Dedifferentiated amniotic fluid mesenchymal stem cell (primary cell): ENCODE measurements at regions not wholly inside any gene's neighbourhood (a gene's known extent, or its start where the extent isn't known, plus 50 kb on each side); places are given as distances from the start of the nearest gene placed in this dataset.

Source experiments
- DNase-seq: peaks from one replicate; pipeline ENCODE4 v3.0.0-alpha.2; 2016; ENCODE audit errors: extremely low spot score

GRCh38 chr1:14189381-14189780, 409.1 kb upstream of the KAZN start:
- no peak for DNase-seq

GRCh38 chr1:14190508-14190907, 408.0 kb upstream of the KAZN start:
- no peak for DNase-seq

- DNase-seq = no peak
Observed at GRCh38 chr1:14194511-14194910, 404.0 kb upstream of the KAZN start.

- no peak for DNase-seq
Observed at GRCh38 chr1:14205066-14205465, 393.4 kb upstream of the KAZN start.

GRCh38 chr1:14215151-14215550, 383.3 kb upstream of the KAZN start:
- DNase-seq = no peak

- DNase-seq = no peak
Observed at GRCh38 chr1:14217384-14217783, 381.1 kb upstream of the KAZN start.

GRCh38 chr1:14220324-14220723, 378.2 kb upstream of the KAZN start:
- DNase-seq = no peak

GRCh38 chr1:14220811-14221210, 377.7 kb upstream of the KAZN start:
- DNase-seq = no peak

- DNase-seq = no peak
Observed at GRCh38 chr1:14222086-14222485, 376.4 kb upstream of the KAZN start.

- DNase-seq = no peak
Observed at GRCh38 chr1:14228677-14229076, 369.8 kb upstream of the KAZN start.

GRCh38 chr1:14233510-14233909, 365.0 kb upstream of the KAZN start:
- no peak for DNase-seq

- no peak for DNase-seq
Observed at GRCh38 chr1:14236097-14236496, 362.4 kb upstream of the KAZN start.

- no peak for DNase-seq
Observed at GRCh38 chr1:14238472-14239307, 359.8 kb upstream of the KAZN start.

- DNase-seq = no peak
Observed at GRCh38 chr1:14240265-14240664, 358.2 kb upstream of the KAZN start.

- no peak for DNase-seq
Observed at GRCh38 chr1:14242123-14242522, 356.4 kb upstream of the KAZN start.

- no peak for DNase-seq
Observed at GRCh38 chr1:14242870-14243269, 355.6 kb upstream of the KAZN start.

GRCh38 chr1:14245954-14246353, 352.5 kb upstream of the KAZN start:
- no peak for DNase-seq

- DNase-seq = no peak
Observed at GRCh38 chr1:14246471-14246870, 352.0 kb upstream of the KAZN start.

- no peak for DNase-seq
Observed at GRCh38 chr1:14247666-14248065, 350.8 kb upstream of the KAZN start.

GRCh38 chr1:14251871-14252270, 346.6 kb upstream of the KAZN start:
- no peak for DNase-seq

- DNase-seq = no peak
Observed at GRCh38 chr1:14253676-14254075, 344.8 kb upstream of the KAZN start.

- DNase-seq = no peak
Observed at GRCh38 chr1:14254251-14254650, 344.2 kb upstream of the KAZN start.

- no peak for DNase-seq
Observed at GRCh38 chr1:14255233-14255632, 343.3 kb upstream of the KAZN start.

GRCh38 chr1:14255711-14256110, 342.8 kb upstream of the KAZN start:
- no peak for DNase-seq
